NOMO-1 treated with DMSO at 0.1 percent for 48 hours (cell line): ENCODE measurements at regions not wholly inside any gene's neighbourhood (a gene's known extent, or its start where the extent isn't known, plus 50 kb on each side); places are given as distances from the start of the nearest gene placed in this dataset.

Source experiments
- DNase-seq: peaks from one replicate; lab custom pipeline; 2025; ENCODE audit not compliant: unreplicated experiment; lab: John Stamatoyannopoulos, UW

DNA sequence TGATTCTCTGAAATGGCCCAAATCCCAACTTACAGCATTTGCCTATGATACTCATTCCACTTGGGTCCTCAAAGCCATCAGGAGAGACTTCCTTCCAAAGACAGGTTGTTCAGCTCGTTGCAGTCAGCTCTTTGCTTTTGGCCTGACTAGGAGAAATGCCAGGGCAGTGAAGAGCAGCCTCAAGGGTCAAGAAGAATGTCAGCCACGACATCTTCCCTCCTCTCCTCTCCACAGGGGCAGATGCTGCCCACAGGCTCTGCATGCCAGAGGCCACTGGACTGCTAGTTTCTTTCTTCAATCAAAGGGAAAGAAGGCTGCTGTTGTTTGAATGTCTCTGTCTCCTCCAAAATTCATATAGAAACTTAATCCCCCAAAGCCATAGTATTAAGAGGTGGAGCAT, 201.7 kb upstream of the PFN2 start:
- no peak for DNase-seq

DNA sequence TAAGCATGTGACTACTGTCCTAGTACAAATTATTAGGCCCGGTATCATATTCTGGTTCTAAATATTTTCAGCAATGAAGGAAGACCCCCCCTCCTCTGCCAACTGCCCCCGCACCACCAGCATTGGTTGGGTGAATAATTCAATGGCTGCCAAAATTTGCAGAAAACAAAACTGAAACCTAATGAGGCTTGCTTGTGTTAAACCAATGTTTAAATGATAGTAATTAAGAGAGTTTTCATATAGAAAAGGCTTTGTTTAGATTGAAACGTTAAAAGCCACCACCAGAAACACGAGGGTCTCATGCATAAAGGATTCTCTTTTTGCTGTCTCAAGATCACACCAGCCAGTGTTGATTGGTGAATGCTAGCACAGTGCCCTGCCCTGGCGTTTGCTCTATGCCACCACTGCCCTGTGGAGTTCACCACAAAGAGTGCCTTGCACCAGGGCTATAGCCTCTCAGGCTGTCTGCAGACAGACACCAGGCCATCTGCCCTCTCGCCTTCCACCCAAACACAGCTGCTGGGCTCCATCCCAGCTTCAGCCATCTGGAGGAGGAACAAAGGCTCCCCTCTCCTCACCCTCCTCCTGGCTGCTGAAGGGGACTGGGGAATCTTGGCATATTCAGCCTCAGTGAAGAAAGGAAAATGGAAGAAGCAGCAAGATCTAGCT, 200.3 kb upstream of the PFN2 start:
- DNase-seq, result no peak

DNA sequence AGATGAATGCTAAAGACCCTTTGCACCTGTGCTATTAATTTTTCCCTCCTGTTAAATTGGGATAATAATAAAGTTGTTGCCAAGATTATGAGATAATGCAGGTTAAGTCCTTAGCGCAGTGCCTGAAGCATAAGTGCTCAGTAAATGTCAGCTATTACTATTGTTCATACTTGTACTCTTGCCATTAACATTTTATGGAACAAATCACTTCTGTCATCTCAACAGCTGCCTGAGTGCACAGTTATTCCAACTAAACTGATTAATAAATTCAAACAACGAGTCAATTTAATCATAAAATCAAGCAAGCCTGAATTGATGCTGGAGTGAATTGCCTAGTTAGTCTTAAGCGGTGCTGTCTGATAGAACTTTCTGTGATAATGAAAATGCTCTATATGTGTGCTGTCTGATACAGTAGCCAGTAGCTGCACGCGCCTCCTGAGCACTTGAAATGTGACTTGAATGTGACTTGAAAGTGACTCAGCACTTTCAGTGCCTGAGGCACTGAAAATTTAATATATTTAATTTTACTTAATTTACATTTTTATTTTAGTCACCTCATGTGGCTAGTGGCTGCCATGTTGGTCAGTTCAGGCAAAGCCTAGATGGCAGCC, 198.7 kb upstream of the PFN2 start:
- no peak for DNase-seq

DNA sequence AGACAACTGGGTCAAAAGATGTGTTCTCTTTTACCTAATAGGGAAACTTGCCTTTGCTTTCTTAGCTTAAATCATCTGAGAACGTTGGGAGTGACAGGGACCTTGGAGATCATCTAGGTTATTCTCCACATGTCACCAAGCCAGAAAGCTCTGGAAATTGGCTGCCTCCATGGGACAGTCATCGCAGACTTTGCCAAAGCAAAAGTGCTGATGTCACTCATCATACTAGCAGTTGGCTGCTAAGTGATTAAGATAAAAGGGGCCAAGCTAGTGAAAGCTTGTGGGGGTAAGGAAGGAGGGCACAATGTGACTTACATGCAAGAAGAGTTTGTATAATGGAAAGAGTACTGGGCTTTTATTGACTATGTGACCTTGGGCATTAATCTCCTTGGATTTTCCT, 198.0 kb upstream of the PFN2 start:
- no peak for DNase-seq

DNA sequence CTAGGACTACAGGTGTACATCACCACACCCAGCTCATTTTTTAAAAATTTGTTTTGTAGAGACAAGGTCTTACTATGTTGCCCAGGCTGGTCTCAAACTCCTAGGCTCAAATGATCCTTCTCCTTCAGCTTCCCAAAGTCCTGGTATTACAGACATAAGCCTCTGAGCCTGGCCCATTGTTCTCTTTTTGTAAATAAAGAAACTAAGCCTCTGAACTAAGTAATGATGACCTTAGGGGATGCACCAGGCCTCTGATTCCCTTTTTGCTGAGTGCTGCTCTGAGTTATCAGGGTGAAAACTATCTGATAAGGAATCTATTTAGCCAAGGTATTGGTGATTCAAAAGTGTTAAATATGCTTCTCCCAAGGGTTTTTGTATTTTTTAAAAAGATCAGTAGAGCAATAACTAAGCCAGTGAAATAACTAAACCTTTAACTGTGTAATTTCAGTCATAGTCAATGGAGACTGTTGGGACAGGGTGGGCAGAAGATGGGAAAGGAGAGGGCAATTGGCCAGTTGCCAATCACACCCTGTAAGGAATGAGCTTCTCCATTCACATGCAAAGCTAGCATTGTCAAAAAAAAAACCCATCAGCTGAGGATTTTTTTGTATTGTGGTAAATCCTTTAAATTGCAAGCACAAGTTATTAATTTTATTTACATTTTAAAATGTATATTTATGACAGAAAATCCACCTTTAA, 194.8 kb upstream of the PFN2 start:
- no peak for DNase-seq

DNA sequence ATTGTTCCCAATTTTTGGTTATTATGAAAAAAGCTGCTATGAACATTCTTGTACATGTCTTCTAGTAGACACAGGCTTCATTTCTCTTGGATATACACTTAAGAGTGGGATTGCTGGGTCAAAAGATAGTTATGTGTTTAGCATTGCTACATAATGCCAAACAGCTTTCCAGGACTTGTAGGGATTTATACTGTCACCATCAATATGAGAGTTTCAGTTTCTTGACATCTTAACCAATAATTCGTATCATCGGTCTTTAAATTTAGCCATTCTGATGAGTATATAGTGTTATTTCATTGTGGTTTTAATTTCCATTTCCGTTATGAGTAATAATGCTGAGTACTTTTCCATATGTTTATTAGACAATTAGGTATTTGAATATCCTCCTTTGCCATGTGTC, 190.3 kb upstream of the PFN2 start:
- no peak for DNase-seq

DNA sequence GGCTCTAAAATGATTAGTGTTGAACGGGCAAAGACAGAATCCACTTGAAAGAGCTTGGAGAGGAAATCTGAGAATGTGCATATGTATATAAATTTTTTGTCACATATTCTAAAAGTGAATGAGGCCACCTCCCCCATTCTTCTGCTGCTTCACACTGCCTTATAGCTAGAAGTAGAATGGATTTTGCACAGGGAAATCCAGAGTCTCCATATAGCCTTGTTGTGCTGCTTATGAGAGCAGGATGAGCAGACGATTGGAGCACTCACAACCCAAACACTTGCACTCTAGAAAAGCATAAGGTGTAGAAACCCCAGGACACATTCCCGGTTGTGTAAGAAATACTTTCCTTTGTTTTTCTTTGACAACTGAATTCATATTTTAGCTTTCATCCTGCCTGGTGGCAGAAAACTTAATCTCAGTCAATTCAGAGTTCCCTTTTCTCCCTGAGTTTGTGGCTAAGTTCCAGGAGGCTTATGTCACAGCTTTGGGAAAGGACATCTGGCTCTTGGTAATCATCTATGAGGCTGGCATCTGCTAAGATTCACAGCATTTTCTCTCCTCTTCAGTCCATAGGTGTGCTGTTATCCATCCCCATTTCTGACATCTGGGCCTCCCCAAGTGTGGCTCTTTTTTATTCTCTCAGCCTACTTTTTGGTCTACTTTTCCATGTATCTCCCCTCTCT, 188.4 kb upstream of the PFN2 start:
- no peak for DNase-seq

DNA sequence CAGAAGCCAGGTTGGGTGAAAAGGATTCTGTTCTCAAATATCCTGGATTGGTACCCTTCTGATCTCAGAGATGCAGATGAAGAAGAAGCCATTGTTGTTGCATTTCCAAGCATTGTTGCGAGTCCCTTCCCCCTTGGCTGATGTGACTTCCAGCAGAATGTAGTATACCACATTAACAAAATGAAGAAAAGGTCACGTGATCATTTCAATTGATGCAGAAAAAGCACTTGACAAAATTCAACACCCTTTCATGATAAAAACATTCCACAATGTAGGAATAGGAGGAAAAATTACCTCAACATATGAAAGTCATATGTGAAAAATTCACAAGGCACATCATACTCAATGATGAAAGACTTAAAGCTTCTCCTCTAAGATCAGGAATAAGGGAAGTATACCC, 181.9 kb upstream of the PFN2 start:
- DNase-seq, result no peak

DNA sequence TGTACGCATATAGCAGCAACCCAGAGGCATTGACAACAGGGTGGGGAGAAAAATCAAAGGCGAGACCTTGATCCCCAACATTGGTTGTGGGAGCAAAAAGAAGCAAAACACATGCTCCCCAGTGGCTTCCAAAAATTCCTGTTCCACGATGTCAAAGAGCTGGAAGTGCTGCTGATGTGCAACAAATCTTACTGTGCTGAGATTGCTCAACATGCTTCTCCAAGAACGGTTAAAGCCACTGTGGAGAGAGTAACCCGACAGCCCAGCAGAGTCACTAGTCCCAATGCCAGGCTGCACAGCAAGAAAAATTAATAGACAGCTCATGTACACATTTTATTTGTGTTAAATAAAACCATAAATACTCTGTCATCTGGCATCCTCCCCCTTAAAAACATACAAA, 179.9 kb upstream of the PFN2 start:
- DNase-seq, result no peak

DNA sequence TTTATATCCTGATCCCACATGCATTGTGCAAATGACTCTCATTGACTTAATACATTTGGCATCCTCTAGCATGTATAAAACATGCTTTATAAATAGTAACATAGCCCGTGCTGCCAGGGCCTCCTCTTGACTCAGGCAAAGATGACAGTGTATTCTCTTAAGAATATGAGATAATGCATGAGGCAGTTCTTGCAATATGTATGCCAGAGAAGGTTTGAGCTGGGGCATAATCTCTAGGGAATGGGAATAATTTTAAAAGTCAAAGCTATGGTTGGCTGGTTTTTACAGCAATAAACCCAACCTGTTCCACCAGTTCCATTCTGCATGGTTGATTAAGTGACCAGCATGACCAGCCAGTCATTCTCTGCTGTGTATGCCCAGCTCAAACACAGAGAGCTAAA, 179.0 kb upstream of the PFN2 start:
- no peak for DNase-seq

DNA sequence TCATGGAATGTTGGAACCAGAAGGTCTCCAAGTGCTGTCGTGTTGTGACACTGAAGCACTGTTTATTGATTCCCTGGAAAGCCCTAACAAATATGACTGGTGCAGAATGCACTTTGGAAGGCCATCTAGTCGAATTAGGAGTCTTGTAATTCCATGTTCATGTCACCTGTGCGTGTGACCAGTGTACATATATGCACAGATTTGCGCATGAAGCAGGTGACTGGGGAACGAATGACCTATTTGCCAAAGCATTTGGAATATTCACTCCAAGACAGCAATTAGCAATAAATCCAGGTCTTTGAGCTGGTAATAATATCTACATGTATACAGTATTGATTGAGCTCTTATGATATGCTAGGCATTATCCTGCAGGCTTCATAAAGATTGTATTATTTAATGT, 177.5 kb upstream of the PFN2 start:
- DNase-seq, result no peak

DNA sequence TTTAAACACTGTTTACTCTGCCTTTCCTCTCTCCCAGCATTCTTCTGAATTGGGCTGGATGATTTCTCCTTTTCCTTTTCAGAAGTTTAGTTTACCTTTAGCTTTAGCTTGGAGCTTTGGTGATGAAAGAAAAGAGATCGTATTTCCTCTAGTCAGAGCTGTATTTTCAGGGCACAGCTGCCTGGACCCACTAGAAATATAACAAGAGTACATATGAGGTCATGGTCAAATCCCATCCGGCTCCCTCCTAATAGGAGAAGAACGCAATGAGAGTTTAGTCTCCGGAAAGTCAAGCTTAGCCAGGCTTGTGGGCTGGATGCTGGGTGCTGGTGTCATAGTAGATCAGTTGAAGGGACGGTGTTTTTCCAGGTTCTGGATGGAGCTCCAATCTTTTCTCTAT, 177.1 kb upstream of the PFN2 start:
- no peak for DNase-seq

DNA sequence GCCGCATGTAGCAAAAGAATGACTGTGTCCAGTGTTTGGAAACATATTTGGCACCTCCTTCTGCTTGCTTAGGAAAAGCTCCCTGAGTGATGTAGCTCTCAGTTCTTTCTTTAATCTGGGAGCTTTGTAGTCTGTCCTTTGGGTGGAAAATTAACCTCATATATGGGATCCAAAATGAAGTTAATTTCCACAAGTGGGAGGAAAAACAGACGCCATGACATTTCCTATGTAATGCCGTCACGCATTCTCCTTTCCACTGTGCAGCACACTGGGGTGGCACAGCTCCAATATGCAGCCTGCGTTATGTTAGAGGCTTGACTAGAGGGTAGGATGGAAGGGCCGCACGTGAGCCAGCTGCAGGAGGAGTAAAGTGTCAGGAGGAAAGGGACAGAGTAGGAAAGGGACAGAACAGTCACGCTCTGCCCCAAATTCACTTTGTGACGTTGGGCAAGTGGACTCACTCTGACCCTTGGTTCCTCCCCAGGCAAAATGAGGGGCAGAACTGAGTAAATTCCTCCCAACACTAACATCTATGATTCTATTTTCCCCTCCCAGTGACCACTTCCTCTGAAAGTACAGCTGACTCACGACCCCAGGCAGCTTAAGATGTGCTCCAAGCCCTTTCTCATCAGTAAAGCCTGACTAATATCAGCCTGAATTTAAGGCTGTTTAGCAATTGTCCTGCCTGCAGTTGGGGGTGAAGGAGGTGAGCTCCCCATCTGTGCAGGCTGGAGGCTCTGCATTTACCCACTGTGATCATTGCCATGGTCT, 176.5 kb upstream of the PFN2 start:
- DNase-seq, result peak; percentile 65

DNA sequence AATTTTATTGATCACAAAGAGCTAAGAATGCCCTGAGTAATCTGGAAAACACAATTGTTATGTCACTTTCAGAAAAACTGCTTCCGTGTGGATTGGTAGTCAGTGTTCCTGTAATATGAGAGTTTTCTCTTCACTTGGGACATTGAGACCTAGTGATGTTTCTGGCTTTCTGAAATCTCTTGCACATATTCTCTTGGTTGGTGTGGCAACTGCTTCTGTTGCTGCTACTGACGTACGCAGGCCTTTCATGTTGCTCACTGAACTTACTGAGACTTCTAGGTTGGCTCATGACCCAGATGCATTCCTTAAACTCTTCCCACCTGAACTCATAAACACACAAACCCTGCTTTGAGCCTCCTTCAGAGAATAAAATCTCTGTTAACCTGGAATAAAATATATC, 175.0 kb upstream of the PFN2 start:
- DNase-seq, result no peak

DNA sequence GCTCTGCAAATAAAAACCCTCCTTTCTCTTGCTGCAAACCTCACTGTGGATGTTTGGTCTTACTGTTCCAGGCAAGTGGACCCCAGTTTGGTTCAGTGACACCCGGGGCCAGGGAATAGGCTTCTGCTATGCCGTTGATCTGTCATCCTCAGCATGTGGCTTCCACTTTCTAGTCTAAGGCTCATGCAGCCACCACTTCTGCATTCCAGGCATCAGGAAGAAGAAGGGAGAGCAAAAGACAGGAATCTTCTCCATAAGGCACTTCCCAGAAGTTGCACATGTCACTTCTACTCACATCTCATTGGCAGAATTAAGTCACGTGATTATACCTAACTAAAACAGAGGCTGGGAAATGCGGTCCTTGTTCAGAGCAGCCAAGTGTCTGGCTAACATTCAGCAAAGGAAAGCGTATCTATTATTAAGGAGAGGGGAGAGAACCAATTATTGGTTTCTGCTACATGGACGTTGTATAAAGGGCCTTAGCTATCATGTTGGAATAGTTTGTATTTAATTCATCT, 173.6 kb upstream of the PFN2 start:
- no peak for DNase-seq

DNA sequence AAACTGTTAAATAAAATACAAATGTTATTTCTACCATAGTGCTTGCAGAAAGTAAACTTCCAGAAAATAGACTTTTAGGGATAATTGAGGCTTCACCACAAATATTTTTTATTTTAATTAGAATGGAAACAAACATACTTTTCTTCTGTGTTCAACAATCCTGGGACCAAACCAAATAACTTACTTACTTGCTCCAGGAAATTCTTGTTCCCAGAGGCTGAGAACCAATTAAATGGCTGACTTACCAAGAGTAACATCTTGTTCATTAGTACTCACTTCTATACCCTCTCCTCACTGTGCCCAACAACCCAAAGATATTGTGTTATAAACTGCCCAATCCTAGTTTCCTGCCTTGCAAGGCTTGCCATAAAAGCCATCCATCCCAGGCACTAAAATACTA, 172.2 kb upstream of the PFN2 start:
- no peak for DNase-seq

DNA sequence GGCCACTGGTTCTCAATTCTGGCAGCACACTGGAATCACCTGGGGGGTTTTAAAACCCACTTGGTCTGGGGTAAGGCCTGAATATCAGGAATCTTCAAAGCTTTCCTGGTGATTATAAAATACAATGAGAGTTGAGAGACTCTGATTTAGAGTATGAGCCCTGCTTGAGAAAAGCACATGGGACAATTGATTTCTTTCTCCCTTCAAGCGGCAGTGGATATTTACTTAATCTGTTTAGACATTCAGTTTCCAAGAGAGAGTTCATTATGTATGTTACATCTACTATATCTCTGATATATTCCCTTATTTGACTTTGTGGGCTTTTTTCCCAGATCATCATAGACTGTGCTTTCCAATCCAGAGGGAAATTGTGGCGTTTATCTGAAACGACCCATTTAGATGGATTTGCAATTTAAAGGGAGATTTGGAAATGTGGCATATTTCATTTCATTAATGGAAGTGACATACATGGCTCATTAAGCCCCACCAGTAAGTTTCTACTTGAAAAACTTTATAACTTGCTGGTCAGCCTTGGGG, 171.2 kb upstream of the PFN2 start:
- DNase-seq, result no peak

DNA sequence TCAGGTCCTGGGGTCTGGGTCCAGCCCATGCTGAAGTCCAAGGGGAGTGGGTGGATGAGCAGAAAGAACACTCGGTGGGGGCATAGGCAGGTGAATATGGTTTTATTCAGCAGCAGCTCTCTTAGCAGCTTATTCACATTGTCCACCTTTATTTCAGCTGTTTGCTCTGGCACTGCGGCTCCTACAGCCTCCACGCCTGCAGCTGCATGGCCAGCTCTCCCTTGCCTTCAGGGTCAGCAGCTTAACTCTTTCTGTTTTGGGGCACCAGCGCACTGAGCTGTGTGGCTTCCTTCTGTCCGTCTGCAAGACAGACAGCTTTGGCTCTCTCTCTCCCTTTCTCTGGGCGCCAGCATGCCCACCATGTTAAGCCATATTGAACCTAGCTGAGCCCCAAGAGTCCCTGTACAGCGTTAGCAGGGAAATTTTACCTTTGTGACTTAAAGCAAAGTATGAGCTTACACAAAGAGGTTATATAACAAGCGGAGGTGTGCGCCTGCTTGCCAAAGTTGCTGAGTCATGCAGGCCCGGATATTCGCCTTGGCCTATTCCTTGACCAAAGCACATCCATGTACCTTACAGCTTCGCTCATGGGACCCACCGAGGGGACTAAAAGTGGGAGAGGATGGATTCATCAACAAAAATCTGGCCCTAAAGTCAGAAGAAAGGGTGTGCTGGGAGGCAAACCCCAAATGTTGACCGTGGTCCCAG, 170.1 kb upstream of the PFN2 start:
- DNase-seq, result no peak

DNA sequence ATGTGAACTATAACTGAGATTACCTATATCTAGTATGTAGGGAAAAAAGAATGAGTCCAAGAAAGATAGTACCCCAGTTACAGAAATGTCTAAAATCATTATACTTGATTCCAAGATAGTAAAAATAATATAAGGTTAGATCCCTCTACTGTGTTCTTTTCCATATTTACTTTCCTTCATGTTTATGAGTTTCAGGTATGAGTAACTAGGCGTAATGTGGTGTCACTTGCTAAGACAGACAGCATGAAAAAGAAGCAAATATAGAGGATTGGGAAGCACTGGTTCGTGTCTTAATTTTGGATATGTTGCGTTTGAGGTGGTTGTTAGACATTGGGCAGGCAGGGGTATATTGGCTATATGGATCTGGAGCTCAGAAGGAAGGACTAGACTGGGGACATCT, 168.1 kb upstream of the PFN2 start:
- DNase-seq, result no peak

DNA sequence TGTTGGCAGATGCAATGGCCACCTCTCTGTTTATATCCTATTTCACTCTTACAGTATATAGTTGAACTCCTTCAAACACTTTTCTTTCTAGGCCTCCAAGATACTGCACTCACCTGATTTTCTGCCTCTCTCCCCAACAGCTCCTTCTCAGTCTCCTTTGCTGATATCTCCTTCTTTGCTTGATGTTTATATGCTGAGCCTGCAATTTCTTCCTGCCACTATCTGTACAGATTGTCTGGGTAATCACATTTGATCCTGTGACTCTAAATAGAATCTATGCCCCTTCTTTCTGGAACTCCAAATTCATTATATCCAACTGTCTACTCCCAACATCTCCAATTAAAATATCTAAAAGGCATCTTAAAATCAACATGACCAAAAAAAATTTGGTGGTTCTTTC, 165.5 kb upstream of the PFN2 start:
- no peak for DNase-seq
